Activated CD8-positive, alpha-beta T cell treated with anti-CD3 and anti-CD28 coated beads, Interleukin-2, amount 10 ng/mL, durations not matched to agents 7 days and 5 days (primary cell): ENCODE measurements at regions not wholly inside any gene's neighbourhood (a gene's known extent, or its start where the extent isn't known, plus 50 kb on each side); places are given as distances from the start of the nearest gene placed in this dataset.
"Not testable (repeated sequence)": the region's sequence is repeated elsewhere in the genome, so short reads cannot be mapped to it uniquely, and the experiment has no call there.

Experiments
- ATAC-seq: fragments of 150-1000 bp; cut with Tn5 transposase; one replicate; pipeline ENCODE4 v1.10.0; 2021; ENCODE audit warnings: moderate library complexity
- CTCF ChIA-PET: fragments of 350-600 bp; sonication (Branson Sonifier 250); formaldehyde crosslinking; loops from one replicate; lab custom pipeline; 2021; ENCODE audit warnings: antibody characterized with exemption; lab: Charles Lee
- POLR2A ChIA-PET: fragments of 350-600 bp; sonication (Branson Sonifier 250); formaldehyde crosslinking; loops from one replicate; lab custom pipeline; 2021; ENCODE audit warnings: antibody characterized with exemption; lab: Charles Lee
- DNase-seq: peaks from one replicate; pipeline ENCODE4 v3.0.0-alpha.2; 2020
- H3K27ac Mint-ChIP-seq: one replicate; pipeline ENCODE4 v1.8.0; 2021; ENCODE audit warnings: mild to moderate bottlenecking, mixed read lengths
- H3K27me3 Mint-ChIP-seq: one replicate; pipeline ENCODE4 v1.8.0; 2021; ENCODE audit warnings: low read depth, mixed read lengths
- H3K36me3 Mint-ChIP-seq: one replicate; pipeline ENCODE4 v1.8.0; 2021; ENCODE audit warnings: low read depth, mixed read lengths
- H3K4me1 Mint-ChIP-seq: one replicate; pipeline ENCODE4 v1.8.0; 2021; ENCODE audit warnings: low read depth, mixed read lengths
- H3K4me3 Mint-ChIP-seq: one replicate; pipeline ENCODE4 v1.8.0; 2021; ENCODE audit warnings: mild to moderate bottlenecking, mixed read lengths
- H3K9me3 Mint-ChIP-seq: one replicate; pipeline ENCODE4 v1.8.0; 2022; ENCODE audit warnings: mixed read lengths; ENCODE audit not compliant: insufficient read depth

- CTCF ChIA-PET: no interaction called here
- DNase-seq: no peak
- no peak for ATAC-seq
- Mint-ChIP-seq H3K36me3 (no peaks in the 10 kb centered on the region), H3K4me1 (peaks cover 5% of the 10 kb centered on the region), H3K4me3 (no peak overlapping the region), H3K9me3 (no peaks in the 10 kb centered on the region), H3K27me3 (peaks cover 3% of the 10 kb centered on the region), H3K27ac (no peak overlapping the region)
- POLR2A ChIA-PET: no interaction called here
Measured at GRCh38 chr13:44307255-44307654, 66.4 kb upstream of the SERP2 start.

- ChIA-PET POLR2A (no interaction called here), CTCF (no interaction called here)
- Mint-ChIP-seq H3K4me1 (peaks cover 5% of the 10 kb centered on the region), H3K4me3 (no peak overlapping the region), H3K27ac (no peak overlapping the region), H3K9me3 (no peaks in the 10 kb centered on the region), H3K36me3 (no peaks in the 10 kb centered on the region), H3K27me3 (peaks cover 3% of the 10 kb centered on the region)
- DNase-seq: no peak
- ATAC-seq: no peak
Measured at GRCh38 chr13:44307844-44308243, 65.8 kb upstream of the SERP2 start.

- POLR2A ChIA-PET: no interaction called here
- peaks cover 5% of the 10 kb centered on the region for H3K4me1 Mint-ChIP-seq
Measured at GRCh38 chr13:44308352-44308751, 65.3 kb upstream of the SERP2 start.

GRCh38 chr13:44309794-44310757 is 63.5 kb upstream of the SERP2 start:
- Mint-ChIP-seq H3K27me3 (peaks cover 3% of the 10 kb centered on the region), H3K4me1 (no peaks in the 10 kb centered on the region), H3K4me3 (no peak overlapping the region), H3K36me3 (no peaks in the 10 kb centered on the region), H3K27ac (no peak overlapping the region), H3K9me3 (no peaks in the 10 kb centered on the region)
- ChIA-PET CTCF (interaction anchor here (0.5 kb wide), 1 partner anchor 179 kb away, joined by 3 read pairs; no protein-coding TSS in a partner anchor), POLR2A (no interaction called here)
- DNase-seq (no peak), ATAC-seq (no peak)

More at GRCh38 chr13:44308352-44308751, 65.3 kb upstream of the SERP2 start:
- no peak for DNase-seq
- CTCF ChIA-PET: no interaction called here
- Mint-ChIP-seq H3K4me3 (no peak overlapping the region), H3K27ac (no peak overlapping the region), H3K27me3 (peaks cover 3% of the 10 kb centered on the region), H3K9me3 (no peaks in the 10 kb centered on the region), H3K36me3 (no peaks in the 10 kb centered on the region)
- no peak for ATAC-seq

GRCh38 chr13:44311011-44311780 is 62.4 kb upstream of the SERP2 start:
- Mint-ChIP-seq H3K36me3 (no peaks in the 10 kb centered on the region), H3K27ac (no peak overlapping the region), H3K9me3 (no peaks in the 10 kb centered on the region), H3K4me1 (no peaks in the 10 kb centered on the region), H3K4me3 (no peak overlapping the region), H3K27me3 (peaks cover 5% of the 10 kb centered on the region)
- CTCF ChIA-PET: interaction anchor here (0.5 kb wide), 1 partner anchor 178 kb away, joined by 3 read pairs; no protein-coding TSS in a partner anchor
- DNase-seq (no peak), ATAC-seq (no peak)
- POLR2A ChIA-PET: no interaction called here

- ATAC-seq (no peak), DNase-seq (no peak)
- ChIA-PET CTCF (interaction anchor here (1.0 kb wide), 1 partner anchor 10 kb away, joined by 3 read pairs; no protein-coding TSS in a partner anchor), POLR2A (no interaction called here)
- Mint-ChIP-seq H3K4me3 (no peak overlapping the region), H3K36me3 (no peaks in the 10 kb centered on the region), H3K4me1 (no peaks in the 10 kb centered on the region), H3K9me3 (no peaks in the 10 kb centered on the region), H3K27me3 (peaks cover 8% of the 10 kb centered on the region), H3K27ac (no peak overlapping the region)
Measured at GRCh38 chr13:44312131-44312530, 61.5 kb upstream of the SERP2 start.

GRCh38 chr13:44312834-44313551 is 60.6 kb upstream of the SERP2 start:
- POLR2A ChIA-PET: no interaction called here

GRCh38 chr13:44313674-44314073 is 60.0 kb upstream of the SERP2 start:
- ChIA-PET POLR2A (interaction anchor here (0.6 kb wide), 1 partner anchor 116 kb away, joined by 4 read pairs; no protein-coding TSS in a partner anchor), CTCF (no interaction called here)
- DNase-seq (no peak), ATAC-seq (no peak)
- H3K36me3 Mint-ChIP-seq: no peaks in the 10 kb centered on the region
- no peaks in the 10 kb centered on the region for H3K4me1 Mint-ChIP-seq
- H3K27ac Mint-ChIP-seq: no peak overlapping the region
- H3K27me3 Mint-ChIP-seq: peaks cover 11% of the 10 kb centered on the region
- no peak overlapping the region for H3K4me3 Mint-ChIP-seq
- no peaks in the 10 kb centered on the region for H3K9me3 Mint-ChIP-seq

More at GRCh38 chr13:44312834-44313551, 60.6 kb upstream of the SERP2 start:
- DNase-seq (no peak), ATAC-seq (no peak)
- CTCF ChIA-PET: interaction anchor here (1.0 kb wide), 1 partner anchor 11 kb away, joined by 3 read pairs; no protein-coding TSS in a partner anchor
- Mint-ChIP-seq H3K4me1 (no peaks in the 10 kb centered on the region), H3K27ac (no peak overlapping the region), H3K36me3 (no peaks in the 10 kb centered on the region), H3K27me3 (peaks cover 11% of the 10 kb centered on the region), H3K9me3 (no peaks in the 10 kb centered on the region), H3K4me3 (no peak overlapping the region)

GRCh38 chr13:44314160-44314559 is 59.5 kb upstream of the SERP2 start:
- peaks cover 11% of the 10 kb centered on the region for H3K27me3 Mint-ChIP-seq
- H3K27ac Mint-ChIP-seq, H3K4me1 Mint-ChIP-seq, H3K4me3 Mint-ChIP-seq, H3K36me3 Mint-ChIP-seq, CTCF ChIA-PET, ATAC-seq, H3K9me3 Mint-ChIP-seq, DNase-seq: not testable (repeated sequence)
- POLR2A ChIA-PET: interaction anchor here (0.6 kb wide), 1 partner anchor 116 kb away, joined by 4 read pairs; no protein-coding TSS in a partner anchor

- Mint-ChIP-seq H3K4me3 (no peak overlapping the region), H3K9me3 (no peaks in the 10 kb centered on the region), H3K27ac (no peak overlapping the region), H3K36me3 (no peaks in the 10 kb centered on the region), H3K4me1 (no peaks in the 10 kb centered on the region), H3K27me3 (peaks cover 8% of the 10 kb centered on the region)
- CTCF ChIA-PET: no interaction called here
- ATAC-seq (no peak), DNase-seq (no peak)
- POLR2A ChIA-PET: no interaction called here
Measured at GRCh38 chr13:44317752-44318151, 55.9 kb upstream of the SERP2 start.

- Mint-ChIP-seq H3K4me3 (no peak overlapping the region), H3K4me1 (no peaks in the 10 kb centered on the region), H3K27ac (no peak overlapping the region), H3K27me3 (peaks cover 8% of the 10 kb centered on the region), H3K9me3 (no peaks in the 10 kb centered on the region), H3K36me3 (no peaks in the 10 kb centered on the region)
- ATAC-seq: no peak
- ChIA-PET POLR2A (no interaction called here), CTCF (no interaction called here)
- no peak for DNase-seq
Measured at GRCh38 chr13:44318161-44318560, 55.5 kb upstream of the SERP2 start.
